Subcutaneous abdominal adipose tissue (tissue), 5 donors: ENCODE measurements at regions not wholly inside any gene's neighbourhood (a gene's known extent, or its start where the extent isn't known, plus 50 kb on each side); places are given as distances from the start of the nearest gene placed in this dataset.
"Not testable (repeated sequence)": the region's sequence is repeated elsewhere in the genome, so short reads cannot be mapped to it uniquely, and the experiment has no call there.

Experiments
- H3K27ac ChIP-seq: one replicate; pipeline ENCODE4 v1.7.0; 2013; ENCODE audit warnings: low read depth, mild to moderate bottlenecking, inconsistent platforms, low read length, moderate library complexity
- H3K27me3 ChIP-seq, 5 donors: one replicate each; pipeline ENCODE4 v1.7.0; 2013; ENCODE audit warnings: low read length in 5 of 5, inconsistent platforms in 1 of 5; ENCODE audit not compliant: control insufficient read depth in 5 of 5, insufficient read depth in 4 of 5
- H3K36me3 ChIP-seq, 5 donors: one replicate each; pipeline ENCODE4 v1.7.0; 2013; ENCODE audit warnings: low read length in 5 of 5; ENCODE audit not compliant: control insufficient read depth in 5 of 5, insufficient read depth in 5 of 5
- H3K4me1 ChIP-seq, 5 donors: one replicate each; pipeline ENCODE4 v1.7.0; 2013; ENCODE audit warnings: low read length in 5 of 5, mild to moderate bottlenecking in 3 of 5, moderate library complexity in 1 of 5; ENCODE audit not compliant: control insufficient read depth in 5 of 5, insufficient read depth in 5 of 5
- H3K4me3 ChIP-seq, 5 donors: one replicate each; pipeline ENCODE4 v1.7.0; 2013; ENCODE audit warnings: low read length in 5 of 5, low read depth in 1 of 5
- H3K9ac ChIP-seq, 5 donors: one replicate each; pipeline ENCODE4 v1.7.0; 2013; ENCODE audit warnings: low read length in 5 of 5, mild to moderate bottlenecking in 4 of 5, moderate library complexity in 3 of 5
- H3K9me3 ChIP-seq, 5 donors: one replicate each; pipeline ENCODE4 v1.7.0; 2013; ENCODE audit warnings: low read length in 5 of 5; ENCODE audit not compliant: control insufficient read depth in 5 of 5
- donor health status: healthy.
- donor health status: healthy.
- donor health status: healthy.
- donor health status: healthy.
- donor health status: healthy.

DNA sequence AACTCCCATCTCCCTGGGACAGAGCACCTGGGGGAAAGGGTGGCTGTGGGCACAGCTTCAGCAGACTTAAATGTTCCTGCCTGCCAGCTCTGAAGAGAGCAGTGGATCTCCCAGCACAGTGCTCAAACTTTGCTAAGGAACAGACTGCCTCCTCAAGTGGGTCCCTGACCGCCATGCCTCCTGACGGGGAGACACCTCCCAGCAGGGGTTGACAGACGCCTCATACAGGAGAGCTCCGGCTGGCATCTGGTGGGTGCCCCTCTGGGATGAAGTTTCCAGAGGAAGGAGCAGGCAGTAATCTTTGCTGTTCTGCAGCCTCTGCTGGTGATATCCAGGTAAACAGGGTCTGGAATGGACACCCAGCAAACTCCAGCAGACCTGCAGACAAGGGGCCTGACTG lies 206.9 kb upstream of the NUDT10 start:
- not testable (repeated sequence) for H3K4me1 ChIP-seq, H3K4me3 ChIP-seq, H3K27ac ChIP-seq, H3K9me3 ChIP-seq, H3K9ac ChIP-seq, H3K36me3 ChIP-seq
- peaks cover 2 to 13% (median 10%) of the 10 kb centered on the region in 5 donors for H3K27me3 ChIP-seq

DNA sequence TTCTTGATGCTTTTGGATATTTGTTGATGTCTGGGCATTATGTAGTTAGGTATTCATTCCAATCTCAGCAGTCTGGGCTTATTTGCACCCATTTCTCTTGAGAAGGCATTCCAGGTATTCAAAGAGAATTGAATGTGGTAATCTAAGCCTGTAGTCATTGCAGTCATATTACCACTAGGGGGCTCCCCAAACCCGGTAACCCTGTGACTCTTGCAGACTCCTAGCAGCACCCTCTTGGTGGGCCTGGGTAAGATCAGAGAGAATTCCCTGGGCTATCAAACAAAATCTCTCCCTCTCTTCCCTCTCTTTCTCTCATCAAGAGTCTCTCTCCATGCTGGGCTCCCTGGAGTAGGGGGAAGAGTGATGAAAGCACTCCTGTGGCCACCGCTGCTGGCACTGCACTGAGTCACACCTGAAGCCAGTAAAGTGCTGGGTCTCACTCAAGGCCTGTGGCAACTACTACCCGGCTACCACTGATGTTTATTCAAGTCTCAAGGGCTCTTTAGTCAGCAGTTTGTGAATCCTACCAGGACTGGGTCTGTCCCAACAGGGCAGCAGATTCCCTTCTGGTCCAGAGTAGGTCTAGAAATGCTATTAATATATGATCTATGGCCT lies 187.7 kb upstream of the NUDT10 start:
- Histone ChIP-seq H3K9ac (no peak overlapping the region), H3K27ac (no peak overlapping the region), H3K27me3 (peaks cover 0 to 16% (median 4%) of the 10 kb centered on the region in 5 donors), H3K4me3 (no peak overlapping the region), H3K36me3 (no peaks in the 10 kb centered on the region), H3K9me3 (peaks cover 0 to 2% (median 0%) of the 10 kb centered on the region in 5 donors), H3K4me1 (no peaks in the 10 kb centered on the region)

DNA sequence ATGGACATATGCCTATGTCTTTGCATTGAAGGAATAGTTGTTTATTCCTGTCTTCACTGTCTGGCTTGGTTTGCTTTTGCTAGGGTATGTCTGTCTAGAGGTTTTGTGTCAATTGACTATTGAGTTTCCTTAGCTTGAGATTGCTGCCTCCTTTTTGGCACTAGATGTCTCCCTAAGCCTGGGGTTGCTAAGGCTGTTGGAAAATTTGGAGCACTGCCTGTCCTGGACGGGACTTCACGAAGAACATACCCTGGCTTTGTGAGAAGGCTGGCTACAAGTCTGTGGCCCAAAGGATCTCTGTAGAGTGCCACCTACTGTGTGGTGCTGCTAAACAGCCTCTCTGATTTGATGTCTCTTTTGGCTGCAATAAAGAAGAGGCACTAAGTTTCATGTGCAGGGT lies 183.8 kb upstream of the NUDT10 start:
- Histone ChIP-seq H3K9ac (no peak overlapping the region), H3K27ac (no peak overlapping the region), H3K36me3 (no peaks in the 10 kb centered on the region), H3K4me1 (peaks cover 0 to 2% (median 0%) of the 10 kb centered on the region in 5 donors), H3K4me3 (no peak overlapping the region), H3K9me3 (peaks cover 0 to 2% (median 0%) of the 10 kb centered on the region in 5 donors), H3K27me3 (peaks cover 0 to 26% (median 4%) of the 10 kb centered on the region in 5 donors)

DNA sequence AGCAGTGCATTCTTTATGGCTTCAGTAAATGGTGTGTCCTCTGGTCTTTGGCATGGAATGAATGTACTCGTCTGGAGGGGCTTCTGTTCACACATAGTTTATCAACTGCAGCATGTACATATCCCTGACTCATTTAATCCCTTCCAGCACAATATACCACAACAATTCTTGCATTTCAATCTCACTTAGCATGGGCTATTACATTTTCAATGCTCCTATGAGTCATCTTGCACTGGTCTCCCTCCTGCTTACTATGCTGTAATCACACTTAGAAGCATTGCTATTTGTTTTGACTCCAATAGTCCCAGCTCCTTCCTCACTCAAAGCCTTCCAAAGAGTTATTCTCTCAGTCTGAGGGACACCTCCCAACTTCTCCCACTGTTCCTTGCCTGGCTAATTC lies 180.9 kb upstream of the NUDT10 start:
- Histone ChIP-seq H3K4me1 (peaks cover 0 to 2% (median 0%) of the 10 kb centered on the region in 5 donors), H3K4me3 (no peak overlapping the region), H3K27ac (no peak overlapping the region), H3K9ac (no peak overlapping the region), H3K27me3 (peaks cover 4 to 24% (median 13%) of the 10 kb centered on the region in 5 donors), H3K9me3 (peaks cover 0 to 2% (median 0%) of the 10 kb centered on the region in 5 donors), H3K36me3 (no peaks in the 10 kb centered on the region)

DNA sequence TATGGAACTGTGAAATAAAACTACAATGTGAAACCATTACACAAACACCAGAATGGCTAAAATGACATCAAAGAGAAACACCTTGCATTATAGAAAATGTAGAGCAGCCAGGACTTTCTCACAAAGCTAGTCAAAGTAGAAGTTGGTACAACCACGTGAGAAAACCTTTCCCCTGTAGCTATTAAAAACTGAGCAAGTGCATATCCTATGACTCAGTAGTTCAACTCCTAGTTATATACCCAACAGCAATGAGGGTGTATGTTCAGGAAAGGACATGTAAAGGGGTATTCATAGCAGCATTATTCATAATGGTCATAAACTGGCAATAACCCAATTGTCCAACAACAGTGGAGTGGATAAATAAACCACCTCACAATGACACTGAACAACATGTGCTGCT lies 177.5 kb upstream of the NUDT10 start:
- Histone ChIP-seq H3K27me3 (peaks cover 4 to 21% (median 15%) of the 10 kb centered on the region in 5 donors), H3K9me3 (no peaks in the 10 kb centered on the region), H3K27ac (no peak overlapping the region), H3K4me1 (peaks cover 0 to 2% (median 0%) of the 10 kb centered on the region in 5 donors), H3K36me3 (no peaks in the 10 kb centered on the region), H3K4me3 (no peak overlapping the region), H3K9ac (no peak overlapping the region)

DNA sequence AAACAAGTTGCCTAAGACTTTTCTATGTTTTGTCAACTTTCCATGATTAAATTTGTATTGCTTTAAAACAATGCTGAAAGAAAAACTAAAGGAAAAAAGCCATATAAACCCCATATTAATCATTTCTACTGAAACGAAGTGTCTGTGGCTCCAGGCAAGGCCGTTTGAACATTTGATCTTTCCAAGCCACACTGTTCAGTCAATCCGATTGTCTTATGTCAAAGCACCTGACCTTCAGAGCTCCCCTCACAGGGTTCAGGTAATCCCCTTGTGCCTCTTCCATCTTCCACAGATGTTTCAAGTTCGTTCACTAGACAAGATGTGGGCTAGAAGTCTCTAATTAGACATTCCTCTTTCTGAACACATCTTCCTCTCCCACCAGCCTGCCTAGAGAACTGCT lies 177.1 kb upstream of the NUDT10 start:
- H3K4me1 ChIP-seq: peaks cover 0 to 2% (median 0%) of the 10 kb centered on the region in 5 donors
- no peak overlapping the region for H3K27ac ChIP-seq
- no peaks in the 10 kb centered on the region for H3K36me3 ChIP-seq
- H3K4me3 ChIP-seq: no peak overlapping the region
- H3K9me3 ChIP-seq: no peaks in the 10 kb centered on the region
- peaks cover 4 to 21% (median 15%) of the 10 kb centered on the region in 5 donors for H3K27me3 ChIP-seq
- H3K9ac ChIP-seq: no peak overlapping the region

DNA sequence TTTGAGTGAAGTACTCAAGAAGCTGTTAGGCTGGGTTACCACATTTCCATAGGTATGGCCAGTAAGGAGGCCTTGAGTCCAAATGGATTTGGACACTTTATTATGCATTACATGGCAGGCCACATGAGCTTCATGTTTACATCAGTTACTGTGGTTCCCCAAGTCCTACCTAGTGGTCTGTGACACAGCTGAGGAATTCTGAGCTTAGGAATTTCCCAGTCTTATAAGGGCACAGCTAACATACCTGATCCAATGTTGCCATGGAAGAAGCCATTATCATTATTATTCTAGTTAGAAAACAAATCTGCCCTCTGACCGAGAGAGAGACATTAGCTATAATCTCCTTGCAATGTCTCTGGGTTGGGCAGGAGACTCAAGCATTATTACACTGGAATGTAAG lies 174.4 kb upstream of the NUDT10 start:
- no peaks in the 10 kb centered on the region for H3K36me3 ChIP-seq
- no peaks in the 10 kb centered on the region for H3K4me1 ChIP-seq
- no peak overlapping the region for H3K4me3 ChIP-seq
- H3K27me3 ChIP-seq: peaks cover 4 to 25% (median 20%) of the 10 kb centered on the region in 5 donors
- no peaks in the 10 kb centered on the region for H3K9me3 ChIP-seq
- no peak overlapping the region for H3K9ac ChIP-seq
- H3K27ac ChIP-seq: no peak overlapping the region

DNA sequence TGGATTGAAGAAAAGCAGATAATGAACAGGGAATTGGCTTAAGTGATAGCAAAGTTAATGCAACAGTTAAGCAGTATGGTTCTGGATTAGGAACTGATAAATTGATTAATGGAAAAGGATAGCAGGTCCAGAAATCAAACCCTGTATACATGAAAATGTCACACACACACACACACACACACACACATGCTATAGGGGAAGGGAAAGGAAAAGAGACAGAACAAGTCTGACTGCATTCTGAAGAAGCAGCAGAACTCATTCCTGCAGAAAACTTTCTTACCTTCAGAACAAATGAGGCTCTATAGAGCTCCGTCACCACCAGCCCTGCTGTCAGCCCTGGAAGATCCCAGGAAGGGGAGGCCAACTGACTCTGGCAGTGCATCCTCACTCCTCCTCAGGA lies 173.2 kb upstream of the NUDT10 start:
- not testable (repeated sequence) for H3K4me3 ChIP-seq, H3K9ac ChIP-seq, H3K4me1 ChIP-seq, H3K9me3 ChIP-seq, H3K27ac ChIP-seq, H3K36me3 ChIP-seq
- H3K27me3 ChIP-seq: peaks cover 3 to 23% (median 17%) of the 10 kb centered on the region in 5 donors

DNA sequence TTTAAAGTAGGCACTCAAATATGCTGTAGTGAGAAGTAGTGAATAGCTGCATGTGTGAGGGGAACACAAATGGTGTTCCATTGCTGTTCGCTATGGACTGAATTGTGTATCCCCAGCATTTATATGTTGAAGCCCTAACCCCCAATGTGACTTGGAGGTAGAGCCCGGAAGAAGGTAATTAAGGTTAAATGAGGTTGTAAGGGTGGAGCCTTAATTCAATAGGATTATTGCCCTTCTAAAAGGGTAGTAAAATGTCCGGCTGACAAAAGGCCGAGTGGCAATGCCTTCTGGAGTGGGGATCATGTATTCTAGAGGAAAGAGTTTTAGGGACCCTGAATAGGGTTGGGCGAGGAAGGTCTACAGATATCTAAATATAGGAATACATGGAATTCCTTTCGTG lies 168.9 kb upstream of the NUDT10 start:
- Histone ChIP-seq H3K27ac (no peak overlapping the region), H3K27me3 (peaks cover 0 to 17% (median 9%) of the 10 kb centered on the region in 5 donors), H3K9ac (no peak overlapping the region), H3K4me1 (no peaks in the 10 kb centered on the region), H3K4me3 (no peak overlapping the region), H3K36me3 (no peaks in the 10 kb centered on the region), H3K9me3 (no peaks in the 10 kb centered on the region)

DNA sequence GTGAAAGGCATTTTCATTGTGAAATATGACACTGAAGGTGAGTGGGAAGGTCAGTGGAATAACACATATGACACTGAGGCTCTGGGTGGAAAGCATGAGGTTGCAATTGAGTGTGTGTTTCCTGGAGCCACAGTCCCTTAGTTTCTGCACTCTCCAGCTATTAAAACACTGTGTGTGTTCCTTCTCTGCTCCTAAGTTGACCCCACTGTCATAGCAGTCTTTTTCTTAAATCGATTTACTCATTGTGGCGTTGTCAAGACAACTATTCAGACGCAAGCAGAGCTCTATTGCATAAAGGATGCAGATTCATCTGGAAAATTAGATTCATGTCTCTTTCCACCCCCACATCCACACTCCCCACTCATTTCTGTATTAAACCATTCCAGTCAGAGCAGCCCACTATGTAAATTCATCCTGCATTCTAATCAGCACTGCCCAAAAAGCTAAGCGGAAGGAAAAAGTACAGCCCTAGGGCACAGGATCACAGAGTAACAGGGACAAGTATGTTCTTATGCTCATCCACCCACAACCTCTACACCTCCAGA lies 154.2 kb upstream of the NUDT10 start:
- not testable (repeated sequence) for H3K36me3 ChIP-seq, H3K4me1 ChIP-seq, H3K9me3 ChIP-seq, H3K27me3 ChIP-seq, H3K4me3 ChIP-seq, H3K9ac ChIP-seq, H3K27ac ChIP-seq
